T-helper 9 cell (primary cell): ENCODE measurements at regions not wholly inside any gene's neighbourhood (a gene's known extent, or its start where the extent isn't known, plus 50 kb on each side); places are given as distances from the start of the nearest gene placed in this dataset.

Source experiments
- DNase-seq: peaks from one replicate; pipeline ENCODE4 v3.0.0-alpha.2; 2020

DNA sequence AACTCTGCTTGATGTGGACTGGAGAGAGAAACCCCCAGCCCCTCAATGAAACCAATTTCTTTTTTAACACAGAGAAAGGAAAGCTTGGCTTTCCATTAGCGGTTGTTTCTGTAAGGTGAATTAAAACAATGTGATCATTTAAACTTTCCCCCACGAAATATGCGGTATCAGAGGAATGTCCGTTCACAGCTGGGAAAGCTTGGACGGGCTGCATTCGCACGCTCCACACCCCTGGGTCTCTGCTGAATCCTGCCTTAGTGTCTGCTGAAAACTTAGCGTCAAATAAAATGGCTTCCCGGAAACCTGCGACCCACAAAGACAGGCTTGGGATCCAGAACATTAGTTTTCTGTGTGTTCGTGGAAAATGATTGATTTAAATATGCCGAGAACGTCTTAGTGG is 71.7 kb downstream of the C16orf95 start:
- DNase-seq, result no peak

DNA sequence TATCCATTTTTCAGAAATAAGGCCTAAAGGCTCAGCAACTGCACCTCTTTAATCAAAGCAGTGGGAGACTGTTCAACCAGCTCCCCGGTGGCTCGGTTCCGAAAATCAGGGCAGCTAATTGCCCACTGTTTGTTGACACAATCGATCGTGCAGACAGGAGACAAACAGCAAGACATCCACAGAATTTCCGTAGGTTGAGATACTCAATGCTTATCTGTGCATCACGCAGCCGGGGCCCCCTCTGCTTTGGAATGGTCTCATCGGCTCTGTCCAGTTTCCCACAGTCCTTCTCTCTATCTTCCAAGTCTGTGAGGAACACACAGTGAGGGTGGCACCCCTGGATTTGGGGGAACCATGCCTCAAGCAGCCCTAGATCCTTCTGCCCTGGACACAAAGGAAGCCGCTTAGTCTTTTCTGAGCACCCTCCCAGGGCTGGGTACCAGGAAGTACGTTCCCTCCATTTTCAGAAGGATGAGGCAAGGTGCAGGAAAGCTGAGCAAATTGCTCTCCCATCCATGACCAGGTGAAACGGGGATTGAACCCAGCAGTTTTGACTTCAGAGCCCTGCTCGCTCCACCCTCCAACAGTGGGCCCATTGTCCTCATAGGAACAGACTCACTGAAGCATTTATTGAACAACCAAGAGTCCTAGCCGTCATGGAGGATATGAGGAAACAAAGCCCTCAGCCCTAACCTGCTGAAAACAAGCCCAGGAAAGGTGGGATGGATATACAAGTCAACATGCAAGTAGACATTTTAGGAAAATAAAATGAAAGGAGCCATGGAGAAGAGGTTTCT is 70.7 kb downstream of the C16orf95 start:
- DNase-seq, result no peak

- DNase-seq, result no peak
Measured at GRCh38 chr16:87248714-87249113, 68.5 kb downstream of the C16orf95 start.

- DNase-seq, result no peak
Measured at GRCh38 chr16:87249425-87249824, 67.8 kb downstream of the C16orf95 start.

DNA sequence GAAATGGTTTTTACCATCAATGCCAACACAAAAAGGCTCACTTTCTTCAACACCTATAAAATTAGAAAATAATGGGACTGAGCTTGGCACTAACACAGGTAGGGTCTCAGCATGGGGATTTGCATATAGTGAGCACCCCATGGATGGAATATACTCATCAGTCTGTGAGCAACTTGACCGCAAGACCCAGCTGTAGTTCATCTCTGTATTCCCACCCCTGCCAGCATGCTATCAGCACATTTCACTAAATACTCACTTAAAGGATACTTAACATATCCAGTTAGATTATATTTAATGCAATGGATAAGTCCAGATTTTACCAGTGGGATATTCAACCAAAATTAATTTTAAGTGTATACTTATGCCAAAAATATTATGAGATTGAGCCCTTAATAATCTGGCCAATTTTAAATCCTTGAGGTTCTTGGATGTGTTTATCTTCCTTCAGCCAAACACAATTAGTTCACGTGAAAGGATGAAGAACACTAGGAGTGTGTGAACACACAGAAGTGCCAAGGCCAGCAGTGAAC is 66.7 kb downstream of the C16orf95 start:
- DNase-seq, result no peak

- no peak for DNase-seq
Measured at GRCh38 chr16:87252269-87252970, 64.8 kb downstream of the C16orf95 start.
